22Rv1 (cell line): ENCODE measurements at regions not wholly inside any gene's neighbourhood (a gene's known extent, or its start where the extent isn't known, plus 50 kb on each side); places are given as distances from the start of the nearest gene placed in this dataset.
"Not testable (repeated sequence)": the region's sequence is repeated elsewhere in the genome, so short reads cannot be mapped to it uniquely, and the experiment has no call there.

Source experiments
- H3K27ac ChIP-seq: fragments of 450-650 bp; 2 replicates; pipeline ENCODE4 v1.5.1; 2017
- CTCF ChIP-seq: fragments of 450-650 bp; IDR thresholded peaks from 2 replicates; pipeline ENCODE4 v1.5.1; 2017; ENCODE audit warnings: mild to moderate bottlenecking
- ZFX ChIP-seq: fragments of 450-650 bp; IDR thresholded peaks from 2 replicates; pipeline ENCODE4 v1.6.1; 2017; ENCODE audit warnings: antibody characterized with exemption, borderline replicate concordance

- TF ChIP-seq CTCF, result no peak
- TF ChIP-seq ZFX, result no peak
- no peak overlapping the region for H3K27ac ChIP-seq
Observed at GRCh38 chr3:177904621-177905020, 631.6 kb upstream of the KCNMB2 start.

- TF ChIP-seq CTCF (no peak), ZFX (no peak)
- no peak overlapping the region for H3K27ac ChIP-seq
Observed at GRCh38 chr3:177905173-177906125, 630.8 kb upstream of the KCNMB2 start.

DNA sequence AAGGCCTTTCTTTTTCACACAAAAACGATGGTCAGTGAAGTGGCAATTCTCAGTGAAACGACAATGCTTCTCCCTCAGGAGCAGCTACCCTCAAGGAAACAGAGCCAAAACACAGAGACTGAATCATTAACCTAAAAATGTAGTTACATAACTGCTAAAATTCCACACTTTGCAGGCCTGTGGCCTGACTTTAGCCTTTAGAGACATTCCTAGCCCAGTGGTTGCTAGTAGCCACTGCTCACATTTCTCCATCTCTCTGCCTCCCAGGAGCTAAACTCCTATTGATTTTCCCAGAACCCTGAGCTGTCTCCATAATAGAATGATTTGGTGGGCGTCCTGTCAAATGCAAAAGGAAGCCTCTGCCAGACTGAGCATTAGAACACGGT lies 630.1 kb upstream of the KCNMB2 start:
- TF ChIP-seq CTCF, result no peak
- no peak for TF ChIP-seq ZFX
- no peak overlapping the region for H3K27ac ChIP-seq

DNA sequence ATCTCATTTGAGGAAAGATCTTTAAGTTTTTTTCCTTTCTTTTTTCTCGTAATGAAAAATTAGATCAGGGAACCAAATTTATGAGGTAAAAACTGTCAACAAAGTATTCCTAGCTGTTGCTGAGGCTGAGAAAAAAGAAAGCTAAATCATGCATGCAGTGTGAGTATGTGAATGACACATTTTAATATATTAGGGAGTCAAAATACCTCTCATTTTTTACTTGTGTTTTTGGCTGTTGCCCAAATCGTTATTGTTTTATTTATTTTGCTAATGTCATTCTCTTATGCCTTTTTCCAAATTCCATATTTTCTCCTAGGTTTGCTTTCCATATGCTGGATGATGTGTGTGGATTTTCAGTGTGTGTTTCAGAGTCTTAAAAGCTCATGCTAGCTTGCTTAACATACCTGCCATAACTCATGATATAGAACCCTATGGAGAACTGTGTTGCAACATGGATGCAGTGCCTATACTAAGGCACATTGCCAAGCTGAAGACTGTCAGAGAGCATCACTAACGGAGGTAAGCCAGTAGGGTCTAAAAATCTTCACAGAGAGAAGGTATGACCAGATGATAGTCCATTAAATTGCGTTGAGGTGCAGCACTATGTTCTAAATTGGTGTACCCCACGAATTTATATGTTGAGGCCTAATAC lies 629.5 kb upstream of the KCNMB2 start:
- no peak overlapping the region for H3K27ac ChIP-seq
- TF ChIP-seq CTCF (no peak), ZFX (no peak)

DNA sequence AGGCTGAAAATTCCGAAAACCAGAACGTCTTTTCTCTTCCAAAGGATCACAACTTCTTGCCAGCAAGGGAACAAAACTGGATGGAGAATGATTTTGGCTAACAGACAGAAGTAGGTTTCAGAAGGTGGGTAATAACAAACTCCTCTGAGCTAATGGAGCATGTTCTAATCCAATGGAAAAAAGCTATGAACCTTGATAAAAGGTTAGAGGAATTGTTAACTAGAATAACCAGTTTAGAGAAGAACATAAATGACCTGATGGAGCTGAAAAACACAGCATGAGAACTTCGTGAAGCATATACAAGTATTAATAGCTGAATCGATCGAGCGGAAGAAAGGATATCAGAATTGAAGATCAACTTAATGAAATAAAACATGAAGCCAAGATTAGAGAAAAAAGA lies 626.7 kb upstream of the KCNMB2 start:
- H3K27ac ChIP-seq, result not testable (repeated sequence)

DNA sequence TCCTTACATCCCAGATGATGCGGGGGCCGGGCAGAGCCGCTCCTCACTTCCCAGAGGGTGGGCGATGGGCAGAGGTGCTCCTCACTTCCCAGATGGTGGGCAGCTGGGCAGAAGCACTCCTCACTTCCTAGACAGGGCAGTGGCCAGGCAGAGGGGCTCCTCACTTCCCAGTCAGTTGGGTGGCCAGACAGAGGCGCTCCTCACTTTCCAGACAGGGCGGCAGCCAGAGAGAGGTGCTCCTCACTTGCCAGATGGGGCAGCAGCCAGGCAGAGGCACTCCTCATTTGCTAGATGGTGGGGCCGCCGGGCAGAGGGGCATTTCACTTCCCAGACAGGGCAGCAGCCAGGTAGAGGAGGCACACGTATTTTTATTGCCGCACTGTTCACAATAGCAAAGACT lies 622.0 kb upstream of the KCNMB2 start:
- no peak for TF ChIP-seq ZFX
- TF ChIP-seq CTCF, result no peak
- H3K27ac ChIP-seq, result no peak overlapping the region

DNA sequence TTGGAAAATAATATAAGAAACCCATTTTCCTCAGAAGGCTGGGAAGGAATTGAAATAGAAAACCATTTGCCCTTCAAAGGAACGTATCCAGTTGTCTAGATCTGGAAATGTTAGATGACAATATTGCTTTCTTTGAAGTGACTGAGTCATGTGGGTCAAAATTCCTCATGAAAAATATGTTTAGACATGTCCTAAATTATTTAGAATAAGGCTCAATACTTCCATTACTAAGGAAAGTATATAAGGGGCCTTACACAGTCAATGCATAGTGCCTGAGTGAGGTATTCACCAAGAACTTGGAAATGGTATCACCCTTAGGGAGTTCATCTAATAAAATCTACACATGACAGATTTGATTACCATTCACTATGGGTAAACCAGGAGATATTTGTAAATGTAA lies 619.8 kb upstream of the KCNMB2 start:
- TF ChIP-seq ZFX (no peak), CTCF (no peak)
- no peak overlapping the region for H3K27ac ChIP-seq
